Left lobe of liver (tissue), 2 donors: ENCODE measurements at regions not wholly inside any gene's neighbourhood (a gene's known extent, or its start where the extent isn't known, plus 50 kb on each side); places are given as distances from the start of the nearest gene placed in this dataset.
"Not testable (repeated sequence)": the region's sequence is repeated elsewhere in the genome, so short reads cannot be mapped to it uniquely, and the experiment has no call there.

Source experiments
- ATAC-seq: fragments of 200-7000 bp; cut with Tn5 transposase; one replicate; pipeline ENCODE4 v1.9.1; 2020; ENCODE audit warnings: mild to moderate bottlenecking, moderate library complexity
- DNase-seq: peaks from one replicate; pipeline ENCODE4 v3.0.0-alpha.2; 2020; ENCODE audit warnings: low spot score
- donor health status: DM: no; HTN: no; CAD: no; lungs with moderate emphysema.
- donor health status: DM: no; HTN: yes; CAD: no.

DNA sequence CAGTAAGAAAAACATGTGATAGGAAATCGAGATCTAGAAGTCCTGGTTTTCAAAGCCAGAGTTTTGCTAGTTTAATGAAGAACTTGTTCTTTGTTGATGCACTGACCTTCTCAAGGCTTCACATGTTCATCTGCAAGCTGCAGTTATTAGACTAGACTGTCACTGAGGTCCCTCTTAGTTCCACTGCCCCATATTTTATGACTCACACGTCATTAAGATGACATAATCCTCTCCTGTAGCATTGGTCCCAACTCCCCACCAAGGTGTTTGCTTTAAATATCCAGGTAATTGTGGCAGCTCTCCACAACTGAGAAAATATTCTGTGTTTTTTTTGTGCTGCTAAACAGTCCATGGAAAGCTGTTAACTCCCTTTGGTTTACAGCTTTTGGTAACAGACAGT is 149.7 kb downstream of the MREG start:
- DNase-seq (no peak), ATAC-seq (no peak)

DNA sequence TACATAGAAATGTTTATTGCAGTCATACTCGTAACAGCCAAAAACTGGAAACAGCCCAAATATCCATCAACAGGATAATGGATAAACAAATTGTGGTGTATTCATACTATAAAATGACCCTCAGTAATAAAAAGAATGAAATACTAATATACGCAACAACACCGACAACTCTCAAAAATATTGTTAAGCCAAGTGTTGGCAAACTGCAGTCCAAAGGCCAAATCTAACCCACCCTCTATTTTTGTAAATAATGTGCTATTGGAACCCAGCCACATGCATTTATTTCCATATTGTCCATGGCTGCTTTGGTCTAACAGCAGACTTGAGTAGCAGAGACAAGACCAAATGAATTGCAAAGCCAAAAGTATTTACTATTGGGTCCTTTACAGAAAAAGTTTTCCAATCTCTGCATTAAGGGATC is 151.0 kb downstream of the MREG start:
- no peak for DNase-seq
- ATAC-seq = no peak

DNA sequence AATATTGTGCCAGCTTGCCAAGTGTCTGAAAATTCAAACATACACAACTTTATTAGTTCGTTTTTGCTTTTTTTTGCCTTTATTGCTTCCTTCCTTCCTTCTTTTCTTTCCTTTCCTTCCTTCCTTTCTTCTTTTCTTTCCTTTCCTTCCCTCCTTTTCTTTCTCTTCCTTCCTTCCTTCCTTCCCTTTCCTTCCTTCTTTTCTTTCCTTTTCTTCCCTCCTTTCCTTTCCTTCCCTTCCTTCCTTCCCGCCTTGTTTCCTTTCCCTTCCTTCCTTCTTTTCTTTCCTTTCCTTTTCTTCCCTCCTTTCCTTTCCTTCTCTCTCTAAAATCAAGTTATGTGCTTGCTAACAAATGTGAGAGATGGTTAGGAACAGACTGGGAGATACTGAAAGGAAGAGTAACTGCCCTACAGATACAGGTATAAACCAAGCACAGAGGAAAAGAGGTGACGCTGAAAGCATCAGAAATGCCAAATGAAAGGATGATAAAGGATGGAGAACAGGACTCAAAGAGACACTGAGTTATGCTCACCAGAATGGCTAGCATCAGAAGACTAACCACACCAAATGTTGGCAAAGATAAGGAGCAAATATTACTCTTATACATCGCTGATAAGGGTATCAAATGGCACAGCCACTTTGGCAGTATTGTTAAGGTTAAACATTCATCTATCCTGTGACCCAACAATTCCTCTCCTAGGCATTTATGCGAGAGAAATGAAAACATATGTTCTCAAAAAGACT is 151.6 kb downstream of the MREG start:
- DNase-seq = no peak
- ATAC-seq = no peak

DNA sequence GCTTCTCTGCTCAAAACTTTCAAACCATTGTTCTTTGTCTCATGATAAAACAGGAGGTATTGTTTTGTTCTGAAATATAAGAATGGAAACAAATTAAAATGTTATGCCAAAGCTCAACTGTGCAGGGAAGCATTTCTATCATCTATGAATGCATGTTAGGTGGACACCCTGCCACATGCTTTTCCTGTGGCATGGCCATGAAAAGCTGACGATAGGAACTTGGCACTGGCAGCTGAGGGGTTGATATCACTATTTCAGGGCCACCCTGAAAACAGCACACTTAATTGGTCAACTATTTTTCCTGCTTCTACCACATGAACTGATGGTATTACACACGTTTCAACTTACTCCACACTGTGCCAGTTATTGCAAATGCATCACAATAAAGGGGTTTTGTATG is 157.3 kb downstream of the MREG start:
- ATAC-seq (no peak), DNase-seq (no peak)

DNA sequence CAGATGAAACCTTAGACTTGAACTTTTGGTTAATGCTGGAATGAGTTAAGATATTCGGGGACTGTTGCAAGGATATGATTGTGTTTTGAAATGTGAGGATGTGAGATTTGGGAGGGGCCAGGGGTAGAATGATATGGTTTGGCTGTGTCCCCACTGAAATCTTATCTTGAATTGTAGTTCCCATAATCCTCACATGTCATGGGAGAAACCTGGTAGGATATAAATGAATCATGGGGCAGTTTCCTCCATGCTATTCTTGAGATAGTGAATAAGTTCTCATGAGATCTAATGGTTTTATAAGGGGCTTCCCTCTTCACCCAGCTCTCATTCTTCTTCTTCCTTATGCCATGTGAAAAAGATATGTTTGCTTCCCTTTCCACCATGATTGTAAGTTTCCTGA is 158.0 kb downstream of the MREG start:
- not testable (repeated sequence) for ATAC-seq, DNase-seq

DNA sequence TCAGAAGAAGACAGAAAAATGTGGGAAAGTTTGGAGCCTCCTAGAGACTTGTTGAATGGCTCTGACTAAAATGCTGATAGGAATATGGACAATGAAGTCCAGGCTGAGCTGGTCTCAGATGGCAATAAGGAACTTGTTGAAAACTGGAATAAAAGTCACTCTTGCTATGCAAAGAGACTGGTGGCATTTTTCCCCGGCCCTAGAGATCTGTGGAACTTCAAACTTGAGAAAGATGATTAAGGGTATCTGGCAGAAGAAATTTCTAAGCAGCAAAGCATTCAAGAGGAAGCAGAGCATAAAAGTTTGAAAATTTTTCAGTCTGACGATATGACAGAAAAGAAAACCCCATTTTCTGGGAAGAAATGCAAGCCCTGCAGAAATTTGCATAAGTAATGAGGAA is 159.3 kb downstream of the MREG start:
- DNase-seq (no peak), ATAC-seq (no peak)

DNA sequence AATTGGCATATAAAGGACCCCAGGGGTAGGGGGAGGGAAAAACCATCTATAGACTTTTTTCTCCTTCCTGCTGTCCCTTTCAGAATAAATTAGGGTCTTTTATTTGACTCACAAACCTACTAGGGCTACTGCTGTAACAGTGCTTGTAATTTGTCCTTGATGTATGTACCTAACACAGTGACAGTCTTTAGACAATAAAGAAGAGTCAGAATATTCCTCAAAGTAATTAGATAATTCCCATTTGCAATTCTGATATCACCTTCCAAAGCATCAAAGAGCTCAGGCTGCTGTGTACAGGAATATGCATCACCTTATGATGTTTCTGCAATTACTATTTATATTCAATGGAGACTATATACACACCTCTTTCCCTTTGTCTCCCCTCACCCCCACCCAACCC is 161.7 kb downstream of the MREG start:
- DNase-seq (no peak), ATAC-seq (no peak)

DNA sequence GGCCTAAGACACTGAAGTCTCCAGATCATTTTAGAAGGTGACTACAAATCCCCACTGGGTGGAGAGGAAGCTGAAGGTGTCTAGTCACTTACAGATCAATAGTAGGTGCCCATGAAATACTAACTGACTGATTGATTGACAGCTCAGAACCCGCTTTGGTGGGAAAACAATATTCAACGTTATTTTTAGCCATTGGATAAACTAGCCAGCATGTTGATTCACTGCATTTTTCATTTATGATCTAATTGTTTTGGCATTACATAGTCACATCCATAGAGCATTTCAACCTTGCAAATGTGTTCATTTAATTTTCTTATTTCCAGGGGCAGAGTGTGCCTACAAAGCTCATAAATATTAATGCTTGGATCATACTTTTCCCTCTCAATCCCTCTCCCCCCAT is 162.3 kb downstream of the MREG start:
- ATAC-seq (no peak), DNase-seq (no peak)

DNA sequence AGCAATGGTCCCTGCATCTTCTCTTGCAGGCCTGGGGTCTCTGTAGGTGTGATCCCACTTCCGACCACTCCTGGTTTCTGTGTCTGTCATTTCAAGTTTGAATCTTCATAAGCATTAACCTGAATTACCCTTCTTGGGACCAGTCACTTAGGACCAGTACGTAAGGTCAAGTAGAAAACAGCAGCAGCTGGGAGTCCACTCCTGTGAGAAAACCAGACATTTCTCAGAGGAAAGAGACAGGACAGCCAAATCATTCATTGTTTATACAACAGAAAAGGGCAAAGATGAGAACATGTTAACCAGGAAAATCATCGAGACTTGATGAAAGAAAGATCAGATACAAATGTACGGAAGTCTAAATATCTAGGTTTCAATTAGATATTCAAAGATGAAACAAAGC is 163.0 kb downstream of the MREG start:
- DNase-seq (no peak), ATAC-seq (no peak)

DNA sequence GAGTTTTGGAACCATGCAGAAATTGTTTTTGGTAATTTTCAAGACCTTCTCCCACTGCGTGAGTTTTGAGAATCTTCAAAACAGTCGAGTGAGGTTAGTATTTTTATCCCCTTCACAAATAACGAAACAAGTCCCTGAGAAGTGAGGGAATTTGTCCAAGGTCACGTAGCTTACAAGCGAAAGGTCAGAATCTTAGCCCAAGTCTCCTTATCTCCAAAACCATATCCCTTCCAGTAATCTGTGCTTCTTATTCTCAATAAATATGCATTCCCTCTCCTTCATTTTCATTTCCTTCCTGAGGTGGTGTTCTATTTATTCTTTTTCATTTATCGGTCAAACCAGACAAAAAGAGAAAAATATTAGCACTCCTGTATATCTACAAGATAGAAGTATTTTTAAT is 163.6 kb downstream of the MREG start:
- ATAC-seq (no peak), DNase-seq (no peak)

DNA sequence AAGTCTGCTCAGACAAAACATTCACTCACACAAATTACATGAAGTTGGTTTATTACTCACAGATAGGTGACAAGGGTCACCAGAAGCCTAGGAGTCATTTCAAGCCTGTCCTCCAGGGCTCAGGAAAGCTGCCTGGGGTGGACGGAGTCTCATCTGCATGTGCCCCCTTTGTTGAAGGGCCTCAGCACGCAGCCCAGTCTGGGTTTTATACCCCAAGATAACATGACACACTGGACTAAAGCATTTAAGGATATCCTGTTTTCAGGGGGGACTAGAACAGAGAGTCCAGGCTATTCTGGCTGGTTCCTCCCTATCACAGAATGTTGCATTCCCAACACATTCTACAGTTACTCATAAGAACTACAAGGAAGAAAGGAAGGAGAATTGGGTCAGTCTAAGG is 164.7 kb downstream of the MREG start:
- DNase-seq = no peak
- ATAC-seq = no peak

DNA sequence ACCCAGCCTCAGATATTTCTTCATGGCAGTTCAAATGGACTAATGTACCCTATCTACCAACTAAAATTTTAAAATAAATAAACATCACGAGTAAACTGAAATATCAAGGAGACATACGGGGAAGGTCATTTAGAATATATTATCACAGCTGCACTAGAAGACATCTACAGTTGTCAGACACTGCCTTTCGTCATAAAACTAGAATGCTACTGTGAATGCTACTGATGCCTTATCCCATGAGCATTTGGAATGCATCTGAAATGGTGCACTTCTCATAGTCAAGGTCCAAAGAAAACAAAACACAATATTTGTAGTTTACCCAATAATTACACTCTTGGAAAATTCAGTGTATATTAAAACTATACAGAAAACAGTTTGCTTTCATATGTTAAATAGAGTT is 165.2 kb downstream of the MREG start:
- ATAC-seq (no peak), DNase-seq (no peak)

DNA sequence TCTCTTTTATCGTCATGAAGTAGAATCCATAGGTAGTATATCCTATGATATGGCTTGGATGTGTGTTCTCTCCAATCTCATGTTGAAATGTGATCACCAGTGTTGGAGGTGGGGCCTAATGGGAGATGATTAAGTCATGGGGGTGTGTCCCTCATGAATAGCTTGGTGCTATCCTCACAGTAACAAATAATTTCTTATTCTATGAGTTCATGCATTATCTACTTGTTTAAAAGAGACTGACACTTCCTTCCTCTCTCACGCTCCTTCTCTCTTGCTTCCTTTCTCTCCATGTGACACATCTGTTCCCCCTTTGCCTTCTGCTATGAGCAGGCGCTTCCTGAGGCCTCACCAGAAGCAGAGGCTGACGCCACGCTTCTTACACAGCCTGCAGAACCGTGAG is 165.6 kb downstream of the MREG start:
- no peak for ATAC-seq

DNA sequence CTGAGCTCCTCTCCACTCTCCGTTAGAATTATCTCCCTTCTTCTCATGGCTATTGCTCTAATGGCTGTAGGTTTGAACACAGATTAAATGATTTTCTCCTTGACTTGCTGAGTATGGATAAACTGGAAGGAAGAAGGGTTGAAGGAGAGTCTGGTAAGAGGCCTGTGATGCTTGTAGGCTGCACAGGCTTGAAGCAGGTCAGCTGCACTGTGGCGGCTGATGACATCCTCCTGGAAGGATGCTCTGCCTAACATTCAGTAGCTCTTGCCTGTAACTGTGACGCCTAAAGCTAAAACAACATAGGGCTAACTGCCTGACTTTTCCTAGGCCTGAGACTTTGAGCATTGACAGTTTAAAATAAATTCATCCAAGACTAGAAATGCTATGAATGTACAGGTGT is 166.3 kb downstream of the MREG start:
- DNase-seq (no peak), ATAC-seq (no peak)

More for the DNA sequence above, 165.6 kb downstream of the MREG start:
- no peak for DNase-seq

DNA sequence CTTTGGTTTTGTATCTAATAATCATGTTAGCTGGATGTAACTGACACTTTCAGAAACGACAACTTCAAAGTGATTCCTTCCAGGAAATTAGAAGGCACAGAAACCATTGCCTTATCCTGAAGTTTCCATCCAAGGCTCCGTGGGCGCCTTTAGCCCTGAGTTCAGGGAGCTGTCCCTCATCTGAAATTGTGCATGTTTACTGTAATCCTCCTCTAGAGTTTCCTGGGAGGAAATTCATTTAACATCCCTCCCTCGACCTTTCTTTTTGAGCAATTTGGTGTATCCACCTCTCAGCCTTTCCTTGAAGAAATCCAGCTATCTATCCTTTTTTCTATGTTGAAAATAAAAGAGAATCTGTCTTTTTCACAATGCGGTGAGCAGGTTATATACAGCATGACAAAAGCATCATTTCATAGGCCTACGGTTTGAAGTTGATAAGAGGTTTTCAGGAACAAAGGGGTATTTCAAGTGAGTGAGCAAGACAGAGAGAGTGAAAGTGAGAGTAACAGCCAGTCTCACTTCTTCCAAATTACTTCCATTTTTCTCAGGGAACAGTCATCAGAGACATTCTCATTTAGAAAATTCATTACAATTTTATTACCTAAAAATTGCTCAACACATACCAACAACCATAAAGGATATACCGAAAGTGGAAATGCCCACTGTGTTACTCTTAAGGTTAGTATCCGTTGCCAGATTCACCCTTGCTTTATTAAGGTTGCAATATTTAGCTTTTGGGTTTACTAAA is 167.3 kb downstream of the MREG start:
- ATAC-seq (no peak), DNase-seq (no peak)

DNA sequence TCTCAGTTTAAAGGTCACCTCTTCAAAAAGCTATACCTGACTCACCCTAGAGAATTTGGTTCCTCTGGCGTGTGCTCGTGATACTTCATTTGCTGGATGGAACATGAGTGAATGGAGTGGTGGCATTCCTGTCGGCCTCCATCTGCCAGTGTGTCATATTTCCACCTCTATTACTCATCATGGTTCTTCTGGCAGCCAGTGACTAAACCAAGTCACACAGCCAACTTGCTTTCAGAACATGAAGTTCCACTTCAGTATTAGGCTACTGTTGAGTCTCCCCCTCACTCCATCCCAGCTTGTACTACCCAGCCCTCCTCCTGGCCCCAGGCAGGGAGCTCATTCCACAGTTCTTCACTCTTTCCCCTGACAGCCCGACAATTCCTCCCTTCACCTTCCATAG is 169.8 kb downstream of the MREG start:
- DNase-seq = no peak
- ATAC-seq = no peak

DNA sequence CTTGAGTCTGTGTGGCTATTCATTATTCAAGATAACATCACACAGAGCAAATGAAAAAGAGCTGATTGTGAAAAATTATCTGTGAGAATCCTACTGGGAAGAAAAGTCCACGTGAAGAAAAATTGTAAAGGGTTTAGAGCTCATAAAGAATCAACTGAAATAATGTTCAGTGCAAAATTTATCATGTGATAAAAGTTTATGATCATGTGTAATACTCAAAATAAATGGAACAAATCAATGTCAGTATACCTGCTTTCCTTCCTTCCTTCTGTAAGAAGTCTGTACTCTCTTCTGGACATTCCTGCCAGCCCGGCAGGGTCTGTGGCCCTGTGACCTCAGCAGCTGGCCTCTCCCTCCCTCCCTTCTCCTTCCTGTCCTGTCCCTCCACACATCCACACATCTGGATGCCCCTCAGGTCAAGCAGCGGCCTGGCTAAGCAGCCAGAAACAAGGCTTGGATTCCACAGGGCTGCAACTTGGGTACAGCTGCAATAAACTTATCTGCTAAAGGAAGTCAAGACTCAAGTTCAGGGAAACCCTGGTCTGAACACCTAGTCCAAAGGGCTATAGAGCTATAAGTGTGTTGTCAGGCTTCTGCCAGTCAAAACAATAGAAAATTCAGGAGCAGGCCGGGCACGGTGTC is 172.1 kb downstream of the MREG start:
- no peak for ATAC-seq
- no peak for DNase-seq

DNA sequence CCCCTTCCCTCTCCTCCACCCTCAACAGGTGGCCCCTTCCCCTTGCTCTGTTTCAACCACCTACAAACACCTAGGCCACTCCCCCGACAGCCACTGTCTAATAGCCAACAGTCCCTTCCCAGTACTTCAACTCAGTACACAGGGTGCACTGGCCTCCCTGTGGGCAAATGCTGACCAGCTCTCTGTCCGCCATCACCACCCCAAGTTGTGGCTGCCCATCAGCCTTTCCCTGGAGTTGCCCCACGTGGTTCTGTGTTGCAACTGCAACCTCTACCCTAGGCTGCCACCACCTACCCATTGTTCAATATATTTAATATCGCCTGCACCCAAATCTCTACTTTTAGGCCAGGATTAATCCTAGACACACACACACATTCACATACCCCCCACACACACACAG is 173.5 kb downstream of the MREG start:
- no peak for DNase-seq
- ATAC-seq = no peak

DNA sequence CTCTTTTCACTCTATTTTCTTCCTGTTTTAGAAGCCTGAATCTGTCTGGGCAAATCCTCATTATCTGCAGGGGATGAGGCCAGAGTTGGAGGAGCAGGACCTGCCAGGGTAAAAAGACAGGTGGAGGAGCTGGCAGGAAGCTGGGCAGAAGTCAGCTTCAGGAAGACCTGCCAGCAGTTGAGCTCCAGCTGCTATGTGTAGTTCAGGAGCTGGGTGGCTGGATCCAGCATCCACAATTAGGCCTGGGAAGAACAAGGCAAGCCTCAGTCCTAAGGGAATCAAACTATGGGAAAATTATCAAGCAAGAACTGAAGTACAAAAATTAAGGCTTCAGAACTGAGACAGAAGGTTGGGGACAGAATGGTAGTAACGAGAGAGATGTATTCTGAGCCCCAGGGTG is 174.0 kb downstream of the MREG start:
- no peak for ATAC-seq
- DNase-seq = no peak

DNA sequence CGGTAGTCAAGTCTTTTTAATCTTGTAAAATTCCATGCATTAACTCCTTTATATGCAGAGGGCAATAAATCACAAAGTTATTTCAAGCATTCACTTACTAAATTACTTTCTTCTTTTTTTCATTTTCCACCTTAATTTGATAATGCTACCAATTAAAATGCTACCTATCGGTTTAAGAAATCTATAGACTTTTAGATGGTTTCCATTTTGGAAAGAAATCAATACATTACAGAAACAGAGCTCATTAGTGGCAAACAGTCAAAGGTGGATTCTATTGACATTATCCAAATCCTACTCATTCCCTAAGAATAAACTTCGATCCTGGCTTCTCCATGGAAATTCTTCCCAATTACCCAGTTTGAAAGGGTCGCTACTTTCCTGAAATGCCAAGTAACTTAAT is 176.5 kb downstream of the MREG start:
- DNase-seq = no peak
- ATAC-seq = no peak

DNA sequence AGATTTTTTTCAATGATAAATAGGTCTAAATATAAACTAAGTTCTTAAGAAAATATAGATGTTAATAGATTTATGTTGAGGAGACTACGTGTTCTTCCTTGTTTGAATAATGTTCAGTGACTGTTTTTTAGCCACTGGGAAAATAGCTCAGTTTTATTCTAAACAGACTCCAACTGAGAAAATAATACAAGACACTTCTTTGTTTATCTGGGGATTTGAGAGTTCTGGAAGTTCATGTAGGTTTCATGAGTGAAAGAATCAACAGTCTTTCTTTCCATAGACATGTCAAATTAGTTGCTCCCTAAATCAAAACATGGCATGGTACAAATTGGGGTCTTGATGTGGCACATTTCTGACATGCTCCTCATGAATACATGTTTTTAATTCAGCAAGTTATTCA is 177.7 kb downstream of the MREG start:
- ATAC-seq (no peak), DNase-seq (no peak)

DNA sequence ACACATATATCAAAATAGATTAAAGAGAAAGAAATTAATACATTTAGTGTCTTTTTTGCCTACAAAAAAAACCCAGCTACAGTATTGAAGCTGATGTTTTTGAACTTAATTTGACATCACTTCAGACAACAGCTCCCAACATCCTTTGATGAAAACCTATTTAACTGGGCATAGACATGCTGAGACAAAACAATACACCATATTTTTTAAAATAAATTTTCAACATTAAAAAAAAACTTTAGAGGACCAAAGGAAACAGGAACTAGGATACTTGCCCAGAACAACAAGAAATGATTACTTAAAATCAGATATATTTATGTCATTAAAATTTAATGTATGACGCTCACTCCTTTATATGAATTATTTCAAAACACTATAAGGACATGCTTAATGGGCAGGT is 178.1 kb downstream of the MREG start:
- DNase-seq (no peak), ATAC-seq (no peak)
